HG03432 (cell line): ENCODE measurements at regions not wholly inside any gene's neighbourhood (a gene's known extent, or its start where the extent isn't known, plus 50 kb on each side); places are given as distances from the start of the nearest gene placed in this dataset.
"Not testable (repeated sequence)": the region's sequence is repeated elsewhere in the genome, so short reads cannot be mapped to it uniquely, and the experiment has no call there.

ENCODE experiments used
- ATAC-seq: cut with Tn5 transposase; IDR thresholded peaks from one replicate; pipeline ENCODE4 v1.9.1; 2021; ENCODE audit warnings: mild to moderate bottlenecking, moderate library complexity; ENCODE audit not compliant: unreplicated experiment

DNA sequence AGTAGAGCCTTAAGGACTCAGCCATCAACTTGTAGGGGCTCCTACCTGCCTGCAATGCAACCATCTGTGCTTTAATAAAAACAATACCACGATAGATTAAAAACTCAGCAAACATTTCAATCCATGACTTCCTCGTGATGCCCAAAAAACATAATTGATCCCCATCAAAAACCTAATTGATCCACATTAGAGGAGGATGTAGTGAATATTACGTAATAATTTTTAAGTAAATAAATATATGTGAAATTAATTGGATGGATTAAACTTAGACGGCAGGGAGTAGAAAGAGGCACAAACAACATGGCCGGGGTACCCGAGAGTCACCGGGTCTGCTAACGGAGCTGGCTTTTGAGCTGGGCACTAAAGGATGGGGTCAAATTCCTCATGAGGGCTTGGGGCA is 87.3 kb downstream of the ARL4C start:
- no peak for ATAC-seq

DNA sequence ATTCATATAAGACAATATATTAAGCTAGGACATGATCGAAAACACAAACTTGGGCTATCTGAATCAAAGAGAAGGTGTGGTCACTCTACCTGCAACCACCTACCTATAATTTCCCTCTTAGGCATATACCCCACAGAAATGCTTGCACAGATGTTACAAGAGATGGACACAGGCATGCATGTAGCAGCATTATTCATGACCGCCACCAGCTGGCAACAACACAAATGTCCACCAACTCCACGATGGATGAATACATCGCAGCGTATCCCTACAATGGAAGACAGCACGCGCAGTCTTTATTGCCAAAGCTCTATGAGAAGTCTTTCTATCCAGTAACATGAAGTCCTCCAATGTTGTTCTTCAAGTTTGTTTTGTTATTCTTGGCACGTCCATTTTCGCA is 90.8 kb downstream of the ARL4C start:
- no peak for ATAC-seq

DNA sequence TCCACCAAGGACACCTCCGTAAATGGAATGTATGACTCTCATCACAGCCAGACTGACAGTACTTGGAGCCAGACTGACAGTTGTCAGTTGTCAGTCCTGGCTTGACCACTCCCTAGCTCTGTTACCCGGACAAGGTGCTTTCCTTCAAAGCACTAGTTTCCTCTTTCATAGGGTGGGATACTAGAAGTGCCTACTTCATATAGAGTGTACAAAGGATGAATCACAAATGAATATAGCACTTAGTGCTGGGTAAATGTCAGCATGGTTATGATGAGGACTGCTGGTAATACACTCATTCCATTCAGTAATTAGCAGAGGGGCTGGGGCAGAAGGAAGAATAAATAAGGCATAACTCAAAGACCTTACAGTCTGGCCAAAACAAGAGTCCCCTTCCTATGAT is 91.4 kb downstream of the ARL4C start:
- ATAC-seq = no peak

DNA sequence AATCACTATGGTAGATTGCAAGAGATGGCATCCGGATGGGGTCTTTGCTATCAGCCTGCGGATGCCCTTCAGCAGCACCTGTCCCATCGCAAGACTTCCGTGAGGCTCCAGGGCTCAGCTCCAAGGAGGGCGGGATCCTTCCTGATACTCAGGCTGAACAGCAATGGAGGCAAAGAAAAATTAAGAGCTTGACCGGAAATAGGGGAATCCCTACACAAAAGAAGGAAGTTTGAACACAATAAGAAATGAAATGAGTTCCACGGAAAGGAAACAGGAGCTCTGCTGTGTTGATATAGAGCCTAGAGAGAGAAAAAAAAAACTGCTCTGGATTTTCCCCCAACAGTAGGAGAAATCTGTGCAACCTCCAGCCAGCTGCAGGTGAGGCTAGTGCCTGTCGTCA is 91.9 kb downstream of the ARL4C start:
- no peak for ATAC-seq

DNA sequence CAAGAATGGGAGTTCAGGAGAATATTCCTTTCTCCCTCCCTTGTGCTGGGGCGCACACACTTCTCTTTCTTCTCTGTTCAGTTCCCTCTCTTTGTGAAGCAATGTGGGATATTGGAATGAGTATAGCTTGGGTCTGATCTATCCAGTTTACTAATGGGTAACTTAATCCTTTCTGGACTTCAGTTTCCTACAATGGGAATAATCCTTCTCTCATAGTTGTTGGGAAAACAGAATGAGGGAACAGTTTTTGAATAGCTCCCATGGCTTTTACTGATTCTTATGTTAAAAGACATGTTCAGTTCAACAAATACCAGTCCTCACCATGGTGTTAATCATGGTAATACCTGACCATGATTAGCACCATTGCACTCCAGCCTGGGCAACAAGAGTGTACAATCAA is 93.1 kb downstream of the ARL4C start:
- ATAC-seq = no peak

DNA sequence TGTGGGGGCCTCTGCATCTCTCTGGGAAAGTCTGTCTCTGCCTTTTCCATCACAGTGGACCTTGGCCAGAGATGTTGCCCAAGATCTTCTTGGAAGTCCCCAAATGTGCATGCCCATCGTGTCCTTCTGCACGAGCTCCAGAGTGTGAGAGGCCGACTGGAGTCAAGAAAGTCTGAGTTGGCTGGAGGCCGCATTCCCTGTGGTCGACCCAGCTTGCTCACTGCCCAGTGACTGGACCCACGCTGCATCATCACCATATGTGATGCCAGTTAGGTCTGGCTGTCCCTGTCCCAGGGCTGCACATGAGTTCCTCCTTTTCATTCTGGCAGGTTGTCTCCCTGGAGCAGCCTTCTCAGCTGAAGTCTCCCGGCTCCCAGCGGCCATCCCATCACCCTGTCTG is 93.8 kb downstream of the ARL4C start:
- no peak for ATAC-seq

DNA sequence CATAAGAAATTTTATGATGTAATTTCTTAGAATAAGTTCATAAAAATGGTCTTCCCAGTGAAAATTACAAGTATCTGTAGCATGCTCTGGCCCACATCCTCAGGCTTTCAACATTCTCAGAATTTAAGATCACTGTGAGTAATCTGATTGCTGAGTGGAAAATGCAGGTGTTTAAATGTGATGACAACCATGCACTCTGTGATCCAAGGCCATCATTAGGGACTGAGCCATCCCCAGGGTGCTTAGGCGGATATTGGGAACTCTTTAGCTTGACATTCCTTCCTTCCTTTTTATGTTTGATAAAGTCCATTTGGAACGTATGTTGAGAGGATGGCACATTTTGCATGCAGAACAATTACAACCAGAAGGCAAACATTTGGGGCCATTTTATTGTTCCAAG is 95.5 kb downstream of the ARL4C start:
- no peak for ATAC-seq

DNA sequence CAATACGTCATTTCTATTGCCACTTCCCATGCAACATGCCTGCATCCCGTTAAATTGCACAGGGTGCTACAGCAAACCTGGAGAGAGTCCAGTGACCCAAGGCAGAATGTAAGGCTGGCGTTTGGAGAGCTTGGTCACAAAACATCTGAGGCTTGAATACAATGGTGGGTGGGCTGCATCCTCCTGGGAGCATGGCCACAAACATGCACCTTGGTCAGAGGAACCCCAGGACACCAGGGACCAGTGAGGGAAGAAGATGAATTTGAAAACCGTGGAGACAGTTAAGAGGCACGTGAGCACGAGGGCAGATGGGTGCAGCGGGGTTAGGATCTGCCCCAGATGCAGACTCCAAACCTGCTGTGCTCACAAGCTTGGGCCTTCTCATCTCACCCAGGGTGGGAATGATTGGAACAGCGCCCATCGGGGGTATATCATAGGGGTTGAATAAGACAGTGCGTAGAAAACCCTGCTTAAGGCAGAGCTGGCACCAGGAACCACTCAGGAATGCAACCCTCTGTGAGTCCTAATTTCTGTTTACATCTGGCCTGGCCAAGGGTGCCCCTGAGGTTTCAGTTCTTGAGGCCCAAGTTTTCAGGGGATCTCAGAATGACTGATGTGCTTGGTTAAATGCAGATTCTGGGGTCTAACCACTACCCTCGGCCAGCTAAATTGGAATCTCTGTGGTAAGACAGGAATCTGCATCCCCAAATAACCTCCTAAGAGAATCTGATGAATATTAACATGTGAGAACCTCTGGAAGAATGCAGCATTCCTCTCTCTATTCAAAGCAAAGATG is 97.2 kb downstream of the ARL4C start:
- no peak for ATAC-seq

DNA sequence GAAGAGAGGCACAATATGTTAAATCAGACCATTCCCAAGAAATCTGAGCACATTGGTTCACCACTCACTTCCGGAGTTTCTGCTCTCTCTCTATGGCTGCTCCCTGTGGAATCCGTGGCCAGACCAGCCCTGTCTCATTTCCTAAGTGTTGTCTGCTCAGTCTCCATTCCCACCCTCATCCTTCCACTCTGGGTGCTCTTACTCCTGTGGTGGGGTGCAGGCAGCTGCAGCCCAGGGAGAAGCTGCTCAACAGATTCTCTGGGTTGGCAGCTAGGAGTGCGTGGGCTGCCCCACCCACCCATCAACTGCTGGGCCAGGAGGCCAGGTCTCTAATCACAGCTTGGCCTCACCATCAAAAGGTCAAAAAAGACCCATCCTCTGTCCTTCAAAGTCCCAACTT is 98.3 kb downstream of the ARL4C start:
- no peak for ATAC-seq

DNA sequence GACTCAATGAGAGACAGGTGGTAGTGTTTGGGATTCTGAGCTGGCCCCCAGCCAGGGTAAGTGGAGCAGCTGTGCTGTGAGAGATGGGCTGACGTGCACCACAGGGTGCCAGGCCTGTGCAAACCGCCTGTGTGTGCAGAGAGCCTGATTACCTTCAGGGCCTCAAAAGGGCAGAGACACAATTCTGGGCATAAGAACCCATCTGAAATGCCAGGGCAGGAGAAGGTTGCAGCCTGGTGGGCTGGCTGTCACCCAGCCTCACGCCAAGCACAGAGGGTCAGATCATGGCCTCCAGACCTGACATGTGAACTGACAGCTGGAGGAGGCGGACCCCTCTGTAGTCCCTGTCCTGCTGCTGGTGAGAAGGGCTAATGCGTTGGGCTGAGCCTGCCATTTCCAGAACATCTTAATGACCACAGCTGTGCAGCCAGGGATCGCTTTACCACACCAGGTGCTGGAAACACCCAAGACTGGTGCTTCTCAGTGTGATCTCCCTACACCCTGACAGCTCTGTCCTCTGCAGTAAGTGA is 100.9 kb downstream of the ARL4C start:
- ATAC-seq = no peak

DNA sequence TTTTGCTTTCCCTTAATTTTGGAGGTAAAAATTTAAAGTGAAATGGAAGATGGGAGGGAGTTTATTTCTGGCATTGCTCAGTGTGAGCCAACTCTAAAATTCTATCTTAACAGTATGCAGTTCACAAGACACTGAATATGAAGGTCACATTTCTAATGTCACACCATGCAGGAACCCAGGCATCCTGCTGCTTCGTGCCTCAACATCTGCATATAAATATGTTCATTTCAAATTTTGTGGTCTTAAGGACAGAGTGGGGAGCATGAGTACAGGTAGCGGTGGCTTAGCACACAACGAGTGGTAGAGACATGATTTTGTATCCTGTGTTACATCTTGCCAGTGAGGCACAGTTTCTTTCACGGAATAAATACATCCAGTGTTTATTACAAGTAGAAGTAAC is 102.4 kb downstream of the ARL4C start:
- no peak for ATAC-seq

DNA sequence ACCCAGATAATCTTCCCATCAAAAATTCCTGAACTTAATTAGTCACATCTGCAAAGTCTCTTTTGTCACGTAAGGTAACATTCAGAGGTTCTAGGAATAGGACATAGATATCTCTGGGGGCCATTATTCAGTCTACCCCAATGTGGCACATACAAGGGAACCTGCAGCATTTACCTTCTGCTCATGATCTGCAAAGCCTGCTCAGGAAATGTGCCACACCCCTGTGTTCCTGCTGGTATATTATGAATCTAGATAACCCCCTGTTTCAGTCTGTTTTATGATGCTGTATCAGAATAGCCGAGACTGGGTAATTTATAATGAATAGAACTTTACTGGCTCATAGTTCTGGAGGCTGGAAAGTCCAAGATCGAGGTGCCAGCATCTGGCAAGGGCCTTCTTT is 103.5 kb downstream of the ARL4C start:
- ATAC-seq = no peak

DNA sequence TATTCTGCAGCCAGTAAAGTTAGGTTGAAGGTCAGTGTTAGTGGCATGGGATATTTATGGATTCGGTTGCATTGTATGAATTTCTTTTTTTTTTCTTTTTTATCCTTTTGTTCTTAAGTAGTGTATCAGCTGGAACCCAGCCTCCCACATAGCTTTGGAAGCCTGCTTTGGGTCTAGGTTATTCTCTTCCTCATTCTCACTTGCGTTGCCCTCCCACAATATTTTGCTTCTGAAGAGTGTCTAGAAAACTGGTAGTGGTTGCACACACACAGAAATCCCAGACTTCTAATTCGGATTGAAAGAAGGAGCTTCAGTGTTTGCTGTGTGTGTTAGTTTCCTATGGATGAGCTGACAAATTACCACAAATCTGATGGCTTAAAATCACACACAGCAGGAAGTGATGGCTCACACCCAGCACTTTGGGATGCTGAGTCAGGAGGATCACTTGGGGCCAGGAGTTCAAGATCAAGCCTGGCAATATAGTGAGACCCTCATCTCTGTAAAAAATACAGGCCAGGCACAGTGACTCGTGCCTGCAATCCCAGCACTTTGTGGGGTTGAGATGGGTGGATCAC is 104.8 kb downstream of the ARL4C start:
- ATAC-seq = no peak

DNA sequence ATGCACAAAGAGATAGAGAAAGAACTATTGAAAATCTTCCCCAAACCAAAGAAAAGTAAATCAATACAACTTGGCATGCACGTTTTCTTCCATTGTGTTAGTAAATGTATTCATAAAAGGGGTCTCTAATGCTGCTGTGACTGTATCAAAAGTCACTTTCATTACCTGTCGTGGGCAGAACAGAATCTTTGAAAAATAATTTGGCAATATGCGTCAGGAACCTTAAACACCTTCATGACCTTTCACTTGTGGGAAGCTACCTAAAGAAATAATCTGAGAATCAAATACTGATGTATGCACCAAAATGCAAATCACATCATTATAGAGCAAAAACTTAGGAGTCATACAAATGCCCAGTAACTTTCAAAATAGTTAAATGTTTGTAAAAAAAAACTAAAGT is 105.3 kb downstream of the ARL4C start:
- no peak for ATAC-seq

DNA sequence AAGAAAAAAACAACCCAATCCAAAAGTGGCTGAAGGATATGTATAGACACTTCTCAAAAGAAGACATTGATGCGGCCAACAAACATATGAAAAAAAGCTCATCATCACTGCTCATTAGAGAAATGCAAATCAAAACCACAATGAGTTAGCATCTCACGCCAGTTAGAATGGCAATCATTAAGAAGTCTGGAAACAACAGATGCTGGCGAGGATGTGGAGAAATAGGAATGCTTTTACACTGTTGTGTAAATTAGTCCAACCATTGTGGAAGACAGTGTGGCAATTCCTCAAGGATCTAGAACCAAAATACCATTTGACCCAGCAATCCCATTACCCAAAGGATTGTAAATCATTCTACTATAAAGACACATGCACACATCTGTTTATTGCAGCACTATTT is 107.2 kb downstream of the ARL4C start:
- not testable (repeated sequence) for ATAC-seq

DNA sequence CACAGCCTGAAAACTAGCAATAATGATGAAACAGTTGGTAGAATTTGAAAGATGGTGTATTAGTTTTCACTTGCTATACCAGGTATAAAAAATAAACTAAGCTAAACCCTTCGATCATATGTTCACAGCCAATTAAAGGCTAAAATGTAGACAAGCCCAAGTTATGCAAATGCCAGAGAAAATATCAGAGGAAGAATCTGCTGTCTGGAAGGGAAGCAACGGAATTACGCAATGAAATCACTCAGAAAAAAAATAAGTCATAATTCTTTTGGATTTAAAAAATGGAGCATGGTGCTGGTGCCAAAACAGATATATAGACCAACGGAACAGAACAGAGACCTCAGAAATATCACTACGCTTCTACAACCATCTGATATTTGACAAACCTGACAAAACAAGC is 108.3 kb downstream of the ARL4C start:
- no peak for ATAC-seq

DNA sequence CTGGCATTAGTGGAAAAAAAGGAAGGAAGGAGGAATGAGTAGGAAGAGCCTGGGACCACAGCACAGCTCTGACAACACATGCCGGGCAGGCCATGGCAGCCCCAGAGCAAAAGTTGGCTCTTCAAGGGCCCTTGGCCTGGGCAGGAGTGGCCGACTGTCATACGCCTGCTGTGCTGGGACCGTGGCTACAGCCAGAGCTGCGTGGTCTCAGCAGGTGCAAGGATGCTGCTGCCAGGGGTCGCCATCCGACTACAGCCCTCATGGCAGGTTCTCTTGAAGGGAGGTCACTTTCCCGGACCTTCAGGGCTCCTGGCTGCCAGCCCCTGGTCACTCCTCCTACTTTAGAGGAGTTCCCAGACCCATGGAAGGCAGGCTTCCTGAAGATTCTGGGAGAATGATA is 109.9 kb downstream of the ARL4C start:
- ATAC-seq = no peak

DNA sequence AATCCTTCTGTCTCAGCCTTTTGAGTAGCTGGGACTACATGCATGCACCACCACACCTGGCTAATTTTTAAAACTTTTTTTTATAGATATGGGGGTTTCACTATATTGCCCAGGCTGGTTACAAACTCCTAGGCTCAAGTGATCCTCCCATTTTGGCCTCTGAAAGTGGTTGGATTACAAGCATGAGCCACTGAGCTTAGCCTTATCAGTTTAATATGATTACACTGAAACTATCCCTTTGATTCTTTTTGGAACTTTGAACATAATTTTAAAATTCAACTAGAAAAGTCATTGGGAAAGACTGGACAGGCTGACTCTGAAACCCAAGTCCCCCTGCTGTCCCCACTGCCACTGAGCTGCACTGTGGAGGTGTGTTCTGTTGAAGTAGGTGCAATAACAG is 114.8 kb downstream of the ARL4C start:
- no peak for ATAC-seq

DNA sequence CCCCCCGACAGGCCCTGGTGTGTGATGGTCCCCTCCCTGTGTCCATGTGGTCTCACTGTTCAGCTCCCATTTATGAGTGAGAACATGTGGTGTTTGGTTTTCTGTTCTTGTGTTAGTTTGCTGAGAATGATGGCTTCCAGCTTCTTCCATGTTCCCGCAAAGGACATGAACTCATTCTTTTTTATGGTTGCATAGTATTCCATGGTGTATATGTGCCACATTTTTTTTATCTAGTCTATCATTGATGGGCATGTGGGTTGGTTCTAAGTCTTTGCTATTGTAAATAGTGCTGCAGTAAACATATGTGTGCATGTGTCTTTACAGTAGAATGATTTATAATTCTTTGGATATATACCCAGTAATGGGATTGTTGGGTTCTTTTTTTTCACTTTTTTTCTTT is 117.9 kb downstream of the ARL4C start:
- ATAC-seq = not testable (repeated sequence)

DNA sequence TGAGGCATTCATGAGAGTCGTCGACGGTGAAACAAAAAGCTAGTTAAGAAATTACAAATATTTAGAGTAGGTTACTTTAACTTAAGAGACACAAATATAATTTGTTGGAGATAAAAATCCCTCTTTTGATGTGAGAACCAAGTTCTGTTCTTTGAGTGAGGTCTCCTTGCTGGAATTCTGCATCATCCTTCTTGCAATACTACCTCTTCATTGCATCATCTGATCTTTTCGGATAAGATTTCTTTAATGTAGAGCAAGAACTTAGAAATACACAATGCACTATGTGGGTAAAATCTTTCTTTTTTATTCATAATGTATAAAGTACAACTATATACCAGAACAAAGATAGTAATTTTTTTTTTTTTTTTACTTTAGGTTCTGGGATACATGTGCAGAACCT is 118.4 kb downstream of the ARL4C start:
- no peak for ATAC-seq

DNA sequence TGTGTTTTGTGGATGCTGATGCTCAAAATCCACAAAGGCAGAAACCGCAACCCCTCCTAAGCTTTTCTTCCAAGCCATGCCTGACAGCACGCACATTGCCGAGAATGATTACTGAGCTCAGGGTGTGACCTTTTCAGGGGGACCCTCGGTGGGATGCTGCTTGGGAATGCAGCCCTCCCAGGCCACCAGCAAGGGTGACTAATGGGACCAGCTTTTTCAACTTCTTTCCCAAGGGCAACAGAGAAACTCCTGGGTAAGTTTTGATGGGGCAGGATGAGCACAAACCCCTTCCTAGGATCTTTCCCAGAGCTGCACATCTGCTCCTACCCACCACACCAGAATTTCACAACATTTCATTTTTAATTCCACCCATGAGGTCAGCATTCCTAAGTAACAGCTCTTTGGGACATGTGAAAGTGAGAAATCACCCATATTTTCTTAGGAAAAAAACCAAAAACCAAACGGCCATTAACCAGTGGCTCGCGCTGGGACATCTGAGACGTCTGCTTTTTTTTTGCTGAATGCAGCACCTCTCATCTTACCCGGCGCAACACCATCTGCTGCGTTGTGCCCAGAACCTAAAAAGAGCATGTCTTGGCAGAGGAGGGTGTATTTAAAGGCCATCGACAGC is 119.0 kb downstream of the ARL4C start:
- no peak for ATAC-seq

DNA sequence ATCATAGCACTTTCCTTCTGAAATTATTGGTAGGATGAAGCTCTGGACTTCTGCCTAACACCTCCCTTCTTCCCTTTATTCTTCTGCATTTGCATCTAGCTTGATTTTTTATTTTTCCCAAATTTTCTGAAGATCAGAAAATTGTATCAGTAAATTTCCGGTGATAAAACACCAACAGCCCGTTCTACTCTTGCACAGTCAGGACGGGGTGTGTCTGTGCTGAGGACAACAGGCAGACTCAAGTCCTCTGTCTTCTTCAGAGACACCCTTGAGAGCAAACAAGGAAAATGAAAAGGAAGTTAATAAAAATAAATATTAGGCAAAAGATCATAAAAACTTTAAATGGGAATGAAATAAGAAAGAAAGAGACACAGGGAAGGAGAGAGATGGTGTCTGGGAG is 120.7 kb downstream of the ARL4C start:
- ATAC-seq = no peak
